HG03064 (cell line): ENCODE measurements at regions not wholly inside any gene's neighbourhood (a gene's known extent, or its start where the extent isn't known, plus 50 kb on each side); places are given as distances from the start of the nearest gene placed in this dataset.

Source experiments
- ATAC-seq: cut with Tn5 transposase; IDR thresholded peaks from one replicate; pipeline ENCODE4 v1.9.1; 2021; ENCODE audit warnings: low read depth; ENCODE audit not compliant: unreplicated experiment

- no peak for ATAC-seq
Observed at GRCh38 chr3:147987549-147987948, 578.4 kb downstream of the ZIC1 start.

GRCh38 chr3:147989344-147989743 lies 580.2 kb downstream of the ZIC1 start:
- ATAC-seq = no peak

GRCh38 chr3:148002705-148003205 lies 593.6 kb downstream of the ZIC1 start:
- no peak for ATAC-seq

- ATAC-seq = no peak
Observed at GRCh38 chr3:148004331-148004730, 595.2 kb downstream of the ZIC1 start.

- ATAC-seq = no peak
Observed at GRCh38 chr3:148005456-148005855, 596.3 kb downstream of the ZIC1 start.

- ATAC-seq = no peak
Observed at GRCh38 chr3:148006508-148006907, 597.3 kb downstream of the ZIC1 start.

- no peak for ATAC-seq
Observed at GRCh38 chr3:148008591-148008990, 599.4 kb downstream of the ZIC1 start.

- ATAC-seq = no peak
Observed at GRCh38 chr3:148020861-148021260, 611.7 kb downstream of the ZIC1 start.

GRCh38 chr3:148021381-148021780 lies 612.2 kb downstream of the ZIC1 start:
- ATAC-seq = no peak

- no peak for ATAC-seq
Observed at GRCh38 chr3:148023994-148024393, 614.8 kb downstream of the ZIC1 start.

- no peak for ATAC-seq
Observed at GRCh38 chr3:148026009-148026588, 616.9 kb downstream of the ZIC1 start.

GRCh38 chr3:148030975-148031374 lies 621.8 kb downstream of the ZIC1 start:
- ATAC-seq = no peak

GRCh38 chr3:148034353-148034752 lies 625.2 kb downstream of the ZIC1 start:
- no peak for ATAC-seq

- no peak for ATAC-seq
Observed at GRCh38 chr3:148036331-148036876, 627.2 kb downstream of the ZIC1 start.

- no peak for ATAC-seq
Observed at GRCh38 chr3:148042663-148043445, 633.7 kb downstream of the ZIC1 start.

GRCh38 chr3:148044151-148044550 lies 635.0 kb downstream of the ZIC1 start:
- no peak for ATAC-seq

- no peak for ATAC-seq
Observed at GRCh38 chr3:148054999-148055398, 642.7 kb upstream of the AGTR1 start.

- no peak for ATAC-seq
Observed at GRCh38 chr3:148062590-148062989, 635.1 kb upstream of the AGTR1 start.

- no peak for ATAC-seq
Observed at GRCh38 chr3:148066802-148067201, 630.9 kb upstream of the AGTR1 start.

- ATAC-seq = no peak
Observed at GRCh38 chr3:148068466-148068865, 629.2 kb upstream of the AGTR1 start.

GRCh38 chr3:148070041-148070440 lies 627.7 kb upstream of the AGTR1 start:
- ATAC-seq = no peak
